H1 (cell line): ENCODE measurements at regions not wholly inside any gene's neighbourhood (a gene's known extent, or its start where the extent isn't known, plus 50 kb on each side); places are given as distances from the start of the nearest gene placed in this dataset.

Experiments used
- CTCF ChIA-PET: fragments of 300-600 bp; sonication (Branson Sonifier 250); formaldehyde crosslinking; loops from one replicate; lab custom pipeline; 2021; ENCODE audit not compliant: partially characterized antibody; lab: Charles Lee
- POLR2A ChIA-PET: fragments of 300-600 bp; sonication (Branson Sonifier 250); formaldehyde crosslinking; loops from one replicate; lab custom pipeline; 2021; ENCODE audit warnings: inconsistent platforms; ENCODE audit not compliant: partially characterized antibody; lab: Charles Lee
- DNase-seq, 2 experiments: peaks; one replicate each; pipeline versions ENCODE4 v3.0.0 to v3.0.0-alpha.2; 2010 to 2022; ENCODE audit warnings: low spot score in 2 of 2, low read depth in 1 of 2, mixed read lengths in 1 of 2
- FAIRE-seq: peaks from 2 replicates; lab custom pipeline; 2011; peaks lifted over from hg19 to GRCh38; lab: Jason Lieb, UNC
- H2AFZ ChIP-seq: 2 replicates; pipeline ENCODE4 v1.8.1; 2012; ENCODE audit warnings: low read length, inconsistent platforms
- H2AK5ac ChIP-seq: 2 replicates; pipeline ENCODE4 v1.6.1; 2013; ENCODE audit warnings: low read depth, low read length
- H2BK120ac ChIP-seq: replicated peaks from 2 replicates; pipeline ENCODE3; 2013; ENCODE audit warnings: low read depth, low read length, inconsistent platforms
- H2BK12ac ChIP-seq: 2 replicates; pipeline ENCODE4 v1.6.1; 2013; ENCODE audit warnings: low read depth, low read length
- H2BK15ac ChIP-seq: 2 replicates; pipeline ENCODE4 v1.6.1; 2013; ENCODE audit warnings: low read length
- H2BK20ac ChIP-seq: 2 replicates; pipeline ENCODE4 v1.6.1; 2013; ENCODE audit warnings: low read length
- H2BK5ac ChIP-seq: 2 replicates; pipeline ENCODE4 v1.6.1; 2013; ENCODE audit warnings: low read depth, low read length
- H3K14ac ChIP-seq: 2 replicates; pipeline ENCODE4 v1.6.1; 2013; ENCODE audit warnings: inconsistent platforms; ENCODE audit not compliant: insufficient read length
- H3K18ac ChIP-seq: 2 replicates; pipeline ENCODE4 v1.6.1; 2013; ENCODE audit warnings: low read length; ENCODE audit errors: extremely low read depth
- H3K23ac ChIP-seq: 2 replicates; pipeline ENCODE4 v1.6.1; 2013; ENCODE audit warnings: inconsistent platforms; ENCODE audit not compliant: insufficient read length
- H3K23me2 ChIP-seq: 2 replicates; pipeline ENCODE4 v1.6.1; 2013; ENCODE audit warnings: low read depth, low read length
- H3K27ac ChIP-seq: 2 replicates; pipeline ENCODE4 v1.6.1; 2011; ENCODE audit warnings: low read depth, low read length, inconsistent platforms
- H3K27me3 ChIP-seq, 4 experiments: replicated peaks in 1 of 4; 1 replicate in 1 of 4; 2 replicates in 3 of 4; pipeline versions ENCODE4 v1.6.1 to v1.8.1; 2011 to 2013; ENCODE audit warnings: low read length in 3 of 4, mild to moderate bottlenecking in 3 of 4, inconsistent platforms in 2 of 4, mixed read lengths in 2 of 4, moderate library complexity in 1 of 4; ENCODE audit not compliant: control insufficient read depth in 3 of 4, insufficient read depth in 3 of 4; ENCODE audit errors: extremely low read depth in 1 of 4
- H3K36me3 ChIP-seq, 4 experiments: 2 replicates each; pipeline versions ENCODE4 v1.6.1 to v1.8.1; 2011 to 2013; ENCODE audit warnings: mild to moderate bottlenecking in 4 of 4, low read length in 3 of 4, moderate library complexity in 2 of 4, control low read depth in 1 of 4, inconsistent platforms in 1 of 4; ENCODE audit not compliant: insufficient read depth in 4 of 4, control insufficient read depth in 2 of 4
- H3K4ac ChIP-seq: replicated peaks from 2 replicates; pipeline ENCODE3; 2013; ENCODE audit warnings: low read length, low read depth, mixed read lengths, inconsistent platforms; ENCODE audit not compliant: insufficient read length
- H3K4me1 ChIP-seq, 4 experiments: replicated peaks in 1 of 4; 1 replicate in 1 of 4; 2 replicates in 3 of 4; pipeline versions ENCODE4 v1.6.1 to v1.8.1; 2011 to 2013; ENCODE audit warnings: low read length in 3 of 4, inconsistent platforms in 2 of 4, mixed read lengths in 1 of 4; ENCODE audit not compliant: insufficient read depth in 4 of 4, control insufficient read depth in 3 of 4
- H3K4me2 ChIP-seq, 2 experiments: 2 replicates each; pipeline versions ENCODE4 v1.6.1 to v1.8.1; 2011 to 2013; ENCODE audit warnings: low read depth in 2 of 2, low read length in 2 of 2, control low read depth in 1 of 2, inconsistent platforms in 1 of 2, mild to moderate bottlenecking in 1 of 2; ENCODE audit not compliant: insufficient read depth in 1 of 2
- H3K4me3 ChIP-seq, 4 experiments: fragments of 200-600, 300-600 bp in 1 of 4; sonication (generic), shearing (Covaris generic), sonication (Bioruptor Twin) in 1 of 4; 2 replicates each; pipeline versions ENCODE4 v1.5.1 to v1.8.1; 2011 to 2016; ENCODE audit warnings: low read length in 4 of 4, low read depth in 3 of 4, control low read depth in 2 of 4, inconsistent platforms in 2 of 4, mild to moderate bottlenecking in 2 of 4, mixed read lengths in 1 of 4, moderate library complexity in 1 of 4; ENCODE audit not compliant: insufficient read depth in 2 of 4; ENCODE audit errors: extremely low read depth in 1 of 4
- H3K56ac ChIP-seq: replicated peaks from 2 replicates; pipeline ENCODE3; 2013; ENCODE audit warnings: low read depth, mild to moderate bottlenecking, mixed read lengths, low read length, inconsistent platforms; ENCODE audit not compliant: insufficient read length
- H3K79me1 ChIP-seq: 2 replicates; pipeline ENCODE4 v1.6.1; 2013; ENCODE audit warnings: low read depth, low read length, control low read depth
- H3K79me2 ChIP-seq, 2 experiments: 2 replicates each; pipeline versions ENCODE4 v1.6.1 to v1.8.1; 2012 to 2013; ENCODE audit warnings: low read length in 2 of 2, mild to moderate bottlenecking in 2 of 2, inconsistent platforms in 1 of 2; ENCODE audit not compliant: insufficient read depth in 2 of 2, control insufficient read depth in 1 of 2
- H3K9ac ChIP-seq, 4 experiments: replicated peaks in 1 of 4; 1 replicate in 1 of 4; 2 replicates in 3 of 4; pipeline versions ENCODE4 v1.6.1 to v1.8.1; 2011 to 2013; ENCODE audit warnings: low read depth in 3 of 4, low read length in 3 of 4, control low read depth in 2 of 4, mild to moderate bottlenecking in 2 of 4, moderate library complexity in 2 of 4, inconsistent platforms in 1 of 4; ENCODE audit errors: extremely low read depth in 1 of 4
- H3K9me3 ChIP-seq, 2 experiments: 2 replicates each; pipeline versions ENCODE4 v1.6.1 to v1.8.1; 2012 to 2013; ENCODE audit warnings: mild to moderate bottlenecking in 2 of 2, moderate library complexity in 2 of 2, control low read depth in 1 of 2, inconsistent platforms in 1 of 2, low read depth in 1 of 2, low read length in 1 of 2, mixed read lengths in 1 of 2; ENCODE audit not compliant: insufficient read depth in 2 of 2
- H4K20me1 ChIP-seq, 2 experiments: replicated peaks in 1 of 2; 2 replicates each; pipeline versions ENCODE3 to v1.8.1; 2011 to 2013; ENCODE audit warnings: inconsistent platforms in 2 of 2, low read length in 2 of 2, mild to moderate bottlenecking in 1 of 2; ENCODE audit not compliant: insufficient read depth in 2 of 2, control insufficient read depth in 1 of 2
- H4K5ac ChIP-seq: 2 replicates; pipeline ENCODE4 v1.6.1; 2013; ENCODE audit warnings: low read length, low read depth, mixed read lengths, inconsistent platforms; ENCODE audit not compliant: insufficient read length
- H4K8ac ChIP-seq: 2 replicates; pipeline ENCODE4 v1.8.0; 2013; ENCODE audit warnings: mild to moderate bottlenecking, moderate library complexity, low read length, inconsistent platforms; ENCODE audit not compliant: insufficient read depth; ENCODE audit errors: extremely low read depth
- H4K91ac ChIP-seq: replicated peaks from 2 replicates; pipeline ENCODE3; 2013; ENCODE audit warnings: low read length, mixed read lengths, inconsistent platforms; ENCODE audit not compliant: insufficient read length
- BACH1 ChIP-seq: IDR thresholded peaks from 2 replicates; pipeline ENCODE4 v1.6.1; 2012; ENCODE audit warnings: low read length, improper control_type of control experiment
- EGR1 ChIP-seq: IDR thresholded peaks from 2 replicates; pipeline ENCODE4 v1.6.1; 2011; ENCODE audit warnings: low read depth, low read length, borderline replicate concordance
- PHF8 ChIP-seq: fragments of 200-600 bp; sonication (generic); conservative IDR thresholded peaks from 2 replicates; pipeline ENCODE4 v1.7.1; 2012; ENCODE audit warnings: low read depth, mild to moderate bottlenecking, inconsistent platforms, low read length, moderate library complexity
- SUZ12 ChIP-seq: fragments of 200-600 bp; sonication (generic); IDR thresholded peaks from 2 replicates; pipeline ENCODE4 v1.6.1; 2012; ENCODE audit warnings: mild to moderate bottlenecking, inconsistent platforms, low read length, moderate library complexity, mixed read lengths
- TCF12 ChIP-seq: IDR thresholded peaks from 2 replicates; pipeline ENCODE4 v1.6.1; 2011; ENCODE audit warnings: low read depth, mild to moderate bottlenecking, low read length
- WGBS, 2 experiments: shearing (Covaris generic) in 1 of 2; methylation state at CpG; one replicate each; pipeline versions ENCODE4 v1.1.6 to v1.1.7; 2013 to 2015; ENCODE audit warnings: low lambda C conversion rate in 2 of 2, mixed read lengths in 2 of 2, inconsistent platforms in 1 of 2, low coverage in 1 of 2, missing lambda C conversion rate in 1 of 2; ENCODE audit not compliant: insufficient replicate concordance in 2 of 2, insufficient coverage in 1 of 2, insufficient read length in 1 of 2; ENCODE audit errors: extremely low coverage in 1 of 2, missing lambda C conversion rate in 1 of 2; 5-methylcytosine and 5-hydroxymethylcytosine counted together

- WGBS, 2 experiments, result 96% methylated on average over 2 of the region's 2 CpGs; no CpG with 5 or more reads in 1 of the 2 experiments
- H3K4me1 ChIP-seq, result no peaks in the 10 kb centered on the region
- H2AK5ac ChIP-seq, result no peak overlapping the region
- TF ChIP-seq EGR1, result no peak
- no peak for TF ChIP-seq BACH1
- TF ChIP-seq PHF8, result no peak
- TF ChIP-seq SUZ12, result no peak
- TF ChIP-seq TCF12, result no peak
Measured at GRCh38 chrX:16268206-16268605, 100.9 kb downstream of the MAGEB17 start.

More at GRCh38 chrX:16268206-16268605, 100.9 kb downstream of the MAGEB17 start:
- Histone ChIP-seq H3K18ac (no peak overlapping the region), H3K9ac (no peak overlapping the region), H2BK12ac (no peak overlapping the region), H3K27me3 (no peaks in the 10 kb centered on the region), H2BK15ac (no peak overlapping the region), H3K23ac (no peak overlapping the region), H4K5ac (no peak overlapping the region), H3K36me3 (no peaks in the 10 kb centered on the region), H2BK5ac (no peak overlapping the region), H2BK120ac (no peak overlapping the region), H3K4ac (no peak overlapping the region), H3K79me2 (no peaks in the 10 kb centered on the region), H3K9me3 (no peaks in the 10 kb centered on the region), H4K20me1 (no peaks in the 10 kb centered on the region), H4K8ac (no peak overlapping the region), H3K14ac (no peak overlapping the region), H3K27ac (no peak overlapping the region), H3K79me1 (no peaks in the 10 kb centered on the region), H3K56ac (no peak overlapping the region), H3K23me2 (no peaks in the 10 kb centered on the region), H4K91ac (no peak overlapping the region), H2BK20ac (no peak overlapping the region), H3K4me2 (no peak overlapping the region), H2AFZ (no peak overlapping the region), H3K4me3 (no peak overlapping the region)
- DNase-seq (no peak), FAIRE-seq (no peak)
- CTCF ChIA-PET, result no interaction called here
- POLR2A ChIA-PET, result no interaction called here
